HG03354 (cell line): ENCODE measurements at regions not wholly inside any gene's neighbourhood (a gene's known extent, or its start where the extent isn't known, plus 50 kb on each side); places are given as distances from the start of the nearest gene placed in this dataset.

Experiments used
- ATAC-seq: cut with Tn5 transposase; IDR thresholded peaks from one replicate; pipeline ENCODE4 v1.9.1; 2021; ENCODE audit warnings: mild to moderate bottlenecking; ENCODE audit not compliant: unreplicated experiment, poor library complexity, severe bottlenecking

DNA sequence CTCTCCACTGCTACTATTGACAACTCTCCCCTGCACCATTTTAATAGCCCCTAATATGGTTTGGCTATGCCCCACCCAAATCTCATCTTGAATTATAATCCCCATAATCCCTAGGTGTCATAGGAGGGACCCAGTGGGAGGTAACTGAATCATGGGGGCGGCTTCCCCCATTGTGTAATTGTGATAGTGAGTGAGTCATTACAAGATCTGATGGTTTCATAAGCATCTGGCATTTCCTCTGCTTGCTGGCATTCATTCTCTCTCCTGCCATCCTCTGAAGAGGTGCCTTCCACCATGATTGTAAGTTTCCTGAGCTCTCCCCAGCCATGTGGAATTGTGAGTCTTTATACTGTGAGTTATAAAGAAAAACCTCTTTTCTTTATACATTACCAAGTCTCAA is 74.1 kb upstream of the TCF21 start:
- no peak for ATAC-seq

- ATAC-seq, result no peak
Observed at GRCh38 chr6:133815313-133815712, 73.6 kb upstream of the TCF21 start.

GRCh38 chr6:133816171-133816570 is 72.7 kb upstream of the TCF21 start:
- ATAC-seq, result no peak

DNA sequence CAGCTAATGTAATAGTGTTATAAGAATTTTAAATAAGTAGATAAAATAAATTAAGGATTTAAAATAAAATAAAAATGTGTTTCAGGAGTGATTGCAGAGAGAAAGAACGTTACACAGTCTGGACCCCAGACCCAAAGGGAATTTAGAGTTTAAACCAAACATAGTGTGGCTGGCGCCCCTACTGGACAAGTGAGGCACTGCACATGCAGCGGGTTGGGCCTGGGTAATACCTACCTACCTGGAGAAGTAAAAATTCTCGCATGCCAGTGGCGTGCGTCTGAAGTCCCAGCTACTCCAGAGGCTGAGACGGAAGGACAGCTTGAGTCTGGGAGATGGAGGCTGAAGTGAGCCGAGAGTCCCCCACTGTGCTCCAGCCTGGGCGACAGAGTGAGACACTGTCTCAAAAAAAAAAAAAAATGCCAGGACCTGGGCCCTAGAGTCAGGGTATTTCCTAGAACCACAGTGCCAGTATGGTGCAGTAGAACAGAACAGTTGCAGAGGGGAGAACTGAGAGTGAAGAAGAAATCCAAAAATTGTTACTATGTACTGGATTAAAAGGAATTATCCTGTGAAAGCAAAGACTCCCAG is 71.4 kb upstream of the TCF21 start:
- peak; percentile 77 for ATAC-seq

DNA sequence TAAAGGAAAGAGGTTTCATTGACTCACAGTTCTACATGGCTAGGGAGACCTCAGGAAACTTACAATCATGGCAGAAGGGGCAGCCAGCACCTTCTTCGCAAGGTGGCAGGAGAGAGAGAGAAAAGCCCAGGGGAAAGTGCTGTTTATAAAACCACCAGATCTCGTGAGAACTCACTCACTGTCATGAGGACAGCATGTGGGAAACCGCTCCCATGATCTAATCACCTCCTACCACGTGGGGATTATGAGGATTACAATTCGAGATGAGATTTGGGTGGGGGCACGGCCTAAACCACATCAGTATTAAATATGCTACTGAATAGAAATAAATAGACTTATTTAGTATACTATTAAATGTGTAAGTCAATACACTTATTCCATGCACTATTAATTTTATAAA is 70.6 kb upstream of the TCF21 start:
- no peak for ATAC-seq

- ATAC-seq, result no peak
Observed at GRCh38 chr6:133820208-133820607, 68.7 kb upstream of the TCF21 start.

GRCh38 chr6:133827766-133828165 is 61.1 kb upstream of the TCF21 start:
- no peak for ATAC-seq

GRCh38 chr6:133833949-133834359 is 55.0 kb upstream of the TCF21 start:
- no peak for ATAC-seq

GRCh38 chr6:133834472-133835170 is 54.3 kb upstream of the TCF21 start:
- no peak for ATAC-seq

- no peak for ATAC-seq
Observed at GRCh38 chr6:133835901-133836300, 53.0 kb upstream of the TCF21 start.

- ATAC-seq, result peak; percentile 86
Observed at GRCh38 chr6:133837801-133838349, 51.0 kb upstream of the TCF21 start.
